HL-60 (cell line): ENCODE measurements at regions not wholly inside any gene's neighbourhood (a gene's known extent, or its start where the extent isn't known, plus 50 kb on each side); places are given as distances from the start of the nearest gene placed in this dataset.
A peak's percentile ranks its signal among the peaks of the same experiment; 100 is the strongest.

Experiments used
- DNase-seq, 2 experiments: peaks; one replicate each; pipeline ENCODE4 v3.0.0-alpha.2; 2010 to 2020; ENCODE audit warnings: low read depth in 1 of 2, low spot score in 1 of 2
- H3K27ac ChIP-seq: fragments of 250-450 bp; sonication (Bioruptor Pico); replicated peaks from 2 replicates; pipeline ENCODE4 v1.5.1; 2020; ENCODE audit warnings: mild to moderate bottlenecking, moderate library complexity
- H3K27me3 ChIP-seq: fragments of 250-450 bp; sonication (Bioruptor Pico); 2 replicates; pipeline ENCODE4 v1.5.1; 2021; ENCODE audit warnings: mild to moderate bottlenecking, moderate library complexity; ENCODE audit not compliant: insufficient read depth, poor library complexity, severe bottlenecking
- H3K4me3 ChIP-seq: replicated peaks from 2 replicates; pipeline ENCODE4 v1.5.1; 2011; ENCODE audit warnings: mild to moderate bottlenecking, control low read depth, low read length; ENCODE audit not compliant: insufficient read depth
- CTCF ChIP-seq: IDR thresholded peaks from one replicate; pipeline ENCODE4 v1.5.1; 2011; ENCODE audit warnings: low read length, control low read depth, inconsistent platforms; ENCODE audit not compliant: insufficient read depth
- GABPA ChIP-seq: IDR thresholded peaks from 2 replicates; pipeline ENCODE4 v1.6.1; 2012; ENCODE audit warnings: low read depth
- POLR2AphosphoS5 ChIP-seq: IDR thresholded peaks from 2 replicates; pipeline ENCODE4 v1.6.1; 2012; ENCODE audit warnings: low read depth
- REST ChIP-seq: IDR thresholded peaks from 2 replicates; pipeline ENCODE4 v1.6.1; 2012; ENCODE audit warnings: low read depth; ENCODE audit not compliant: insufficient replicate concordance
- SPI1 ChIP-seq: IDR thresholded peaks from 2 replicates; pipeline ENCODE4 v1.6.1; 2012; ENCODE audit warnings: low read depth, mild to moderate bottlenecking, borderline replicate concordance

- TF ChIP-seq REST (no peak), CTCF (no peak), SPI1 (no peak)
- Histone ChIP-seq H3K4me3 (no peak overlapping the region), H3K27ac (no peak overlapping the region), H3K27me3 (no peaks in the 10 kb centered on the region)
- no peak for DNase-seq
Measured at GRCh38 chr4:74653331-74654229, 140.7 kb downstream of the BTC start.

GRCh38 chr4:74654230-74654681, 140.1 kb downstream of the BTC start:
- Histone ChIP-seq H3K4me3 (no peak overlapping the region), H3K27ac (no peak overlapping the region), H3K27me3 (no peaks in the 10 kb centered on the region)
- peak in 1 of 2 experiments; percentile 67 for DNase-seq
- no peak for TF ChIP-seq GABPA
- TF ChIP-seq POLR2AphosphoS5: no peak
- TF ChIP-seq SPI1: no peak
- TF ChIP-seq REST: no peak
- no peak for TF ChIP-seq CTCF

- Histone ChIP-seq H3K27me3 (no peaks in the 10 kb centered on the region), H3K27ac (no peak overlapping the region), H3K4me3 (no peak overlapping the region)
- TF ChIP-seq GABPA (no peak), REST (no peak), SPI1 (no peak), CTCF (no peak), POLR2AphosphoS5 (no peak)
- no peak for DNase-seq
Measured at GRCh38 chr4:74656596-74656995, 137.7 kb downstream of the BTC start.
